Hepatocyte (in vitro differentiated cells): ENCODE measurements at regions not wholly inside any gene's neighbourhood (a gene's known extent, or its start where the extent isn't known, plus 50 kb on each side); places are given as distances from the start of the nearest gene placed in this dataset.

Experiments
- DNase-seq: peaks from one replicate; pipeline ENCODE4 v3.0.0-alpha.2; 2016; ENCODE audit warnings: low spot score
- H2AFZ ChIP-seq: fragments of 200-600 bp; sonication (generic); 2 replicates; pipeline ENCODE4 v1.6.0; 2016; ENCODE audit warnings: antibody characterized with exemption, mild to moderate bottlenecking
- H3K27ac ChIP-seq: fragments of 200-600 bp; sonication (generic); 2 replicates; pipeline ENCODE4 v1.5.1; 2016; ENCODE audit warnings: mild to moderate bottlenecking
- H3K27me3 ChIP-seq: fragments of 200-600 bp; sonication (generic); 2 replicates; pipeline ENCODE4 v1.6.1; 2016
- H3K36me3 ChIP-seq: fragments of 200-600 bp; sonication (generic); replicated peaks from 2 replicates; pipeline ENCODE4 v1.5.1; 2016; ENCODE audit warnings: low read depth; ENCODE audit not compliant: insufficient read depth
- H3K4me1 ChIP-seq: fragments of 200-600 bp; sonication (generic); 2 replicates; pipeline ENCODE4 v1.5.1; 2016; ENCODE audit warnings: mild to moderate bottlenecking, moderate library complexity; ENCODE audit not compliant: insufficient read depth
- H3K4me2 ChIP-seq: fragments of 200-600 bp; sonication (generic); 2 replicates; pipeline ENCODE4 v1.6.0; 2016
- H3K4me3 ChIP-seq: fragments of 200-600 bp; sonication (generic); 2 replicates; pipeline ENCODE4 v1.5.1; 2016; ENCODE audit warnings: mild to moderate bottlenecking
- H3K79me2 ChIP-seq: fragments of 200-600 bp; sonication (generic); 2 replicates; pipeline ENCODE4 v1.6.0; 2017; ENCODE audit warnings: mild to moderate bottlenecking
- H3K9me2 ChIP-seq: fragments of 200-600 bp; sonication (generic); replicated peaks from 2 replicates; pipeline ENCODE4 v1.6.0; 2017; ENCODE audit warnings: mild to moderate bottlenecking; ENCODE audit not compliant: insufficient read depth
- H3K9me3 ChIP-seq: fragments of 200-600 bp; sonication (generic); 2 replicates; pipeline ENCODE4 v1.5.1; 2016; ENCODE audit warnings: low read depth, mild to moderate bottlenecking
- H4K20me1 ChIP-seq: fragments of 200-600 bp; sonication (generic); 2 replicates; pipeline ENCODE4 v1.6.0; 2016; ENCODE audit warnings: mild to moderate bottlenecking; ENCODE audit not compliant: insufficient read depth, poor library complexity, severe bottlenecking
- CTCF ChIP-seq: fragments of 200-600 bp; sonication (generic); IDR thresholded peaks from 2 replicates; pipeline ENCODE4 v1.5.1; 2016; ENCODE audit warnings: antibody characterized with exemption, mild to moderate bottlenecking; ENCODE audit not compliant: poor library complexity
- EZH2 ChIP-seq: fragments of 200-600 bp; sonication (generic); IDR thresholded peaks from 2 replicates; pipeline ENCODE4 v1.6.1; 2016; ENCODE audit warnings: antibody characterized with exemption, mild to moderate bottlenecking, borderline replicate concordance
- EZH2phosphoT487 ChIP-seq: fragments of 200-600 bp; sonication (generic); IDR thresholded peaks from one replicate; pipeline ENCODE4 v1.6.1; 2018; ENCODE audit warnings: antibody characterized with exemption, mild to moderate bottlenecking, low read depth, moderate library complexity; ENCODE audit not compliant: unreplicated experiment, severe bottlenecking
- WGBS: methylation state at CpG from one replicate; pipeline ENCODE4 v1.1.6; 2016; ENCODE audit warnings: low lambda C conversion rate; ENCODE audit errors: missing lambda C conversion rate; 5-methylcytosine and 5-hydroxymethylcytosine counted together

GRCh38 chr21:15455819-15456462 lies 273.8 kb upstream of the USP25 start:
- peak overlapping the region; percentile 49 for H3K4me2 ChIP-seq
- DNase-seq: peak; percentile 68
- no peaks in the 10 kb centered on the region for H3K27me3 ChIP-seq
- no peaks in the 10 kb centered on the region for H4K20me1 ChIP-seq
- peak overlapping the region; percentile 69 for H3K27ac ChIP-seq
- H3K4me1 ChIP-seq: peaks cover 3% of the 10 kb centered on the region
- TF ChIP-seq EZH2: no peak
- no peak for TF ChIP-seq EZH2phosphoT487
- TF ChIP-seq CTCF: no peak
- H3K9me2 ChIP-seq: no peaks in the 10 kb centered on the region
- no peaks in the 10 kb centered on the region for H3K79me2 ChIP-seq
- WGBS: 87% methylated on average over 13 of the region's 14 CpGs
- H3K4me3 ChIP-seq: no peak overlapping the region
- H2AFZ ChIP-seq: no peak overlapping the region
- no peaks in the 10 kb centered on the region for H3K9me3 ChIP-seq
- no peaks in the 10 kb centered on the region for H3K36me3 ChIP-seq

GRCh38 chr21:15457965-15458364 lies 271.8 kb upstream of the USP25 start:
- H3K9me2 ChIP-seq: no peaks in the 10 kb centered on the region
- no peak for DNase-seq
- H3K4me1 ChIP-seq: peaks cover 3% of the 10 kb centered on the region
- H2AFZ ChIP-seq: no peak overlapping the region
- H3K4me2 ChIP-seq: no peak overlapping the region
- no peaks in the 10 kb centered on the region for H3K27me3 ChIP-seq
- H3K27ac ChIP-seq: no peak overlapping the region
- no peak overlapping the region for H3K4me3 ChIP-seq
- H3K36me3 ChIP-seq: no peaks in the 10 kb centered on the region
- no peaks in the 10 kb centered on the region for H4K20me1 ChIP-seq
- no peaks in the 10 kb centered on the region for H3K9me3 ChIP-seq
- no peaks in the 10 kb centered on the region for H3K79me2 ChIP-seq
- WGBS: 78% methylated on average over 3 of the region's 3 CpGs
- TF ChIP-seq EZH2 (no peak), CTCF (no peak), EZH2phosphoT487 (no peak)

DNA sequence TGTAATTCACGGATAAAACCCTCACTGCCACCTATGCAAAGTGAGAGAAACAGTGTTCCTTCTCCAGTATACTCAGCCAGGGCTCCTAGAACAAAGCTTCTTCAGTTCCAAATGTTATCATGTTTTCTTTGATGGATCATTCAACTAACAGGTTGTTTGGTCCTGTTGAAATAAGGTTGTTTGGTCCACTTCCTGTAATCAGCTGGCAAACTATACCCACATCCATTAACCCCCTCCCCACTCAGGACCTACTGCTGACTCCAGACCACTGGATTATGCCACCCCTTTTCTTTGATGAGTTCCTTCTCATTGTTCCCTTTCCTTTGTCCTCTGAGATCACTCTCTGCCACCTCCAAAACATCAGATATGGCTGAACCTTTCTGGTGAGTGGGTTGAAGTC lies 267.7 kb upstream of the USP25 start:
- H3K9me3 ChIP-seq: no peaks in the 10 kb centered on the region
- no peak overlapping the region for H3K4me3 ChIP-seq
- H3K79me2 ChIP-seq: no peaks in the 10 kb centered on the region
- no peak overlapping the region for H3K4me2 ChIP-seq
- WGBS: 69% methylated on average over 1 of the region's 1 CpG
- H2AFZ ChIP-seq: no peak overlapping the region
- no peaks in the 10 kb centered on the region for H3K4me1 ChIP-seq
- no peaks in the 10 kb centered on the region for H3K36me3 ChIP-seq
- no peak overlapping the region for H3K27ac ChIP-seq
- no peaks in the 10 kb centered on the region for H3K9me2 ChIP-seq
- H3K27me3 ChIP-seq: no peaks in the 10 kb centered on the region
- H4K20me1 ChIP-seq: no peaks in the 10 kb centered on the region
- TF ChIP-seq EZH2 (no peak), CTCF (no peak), EZH2phosphoT487 (no peak)
- no peak for DNase-seq
